GM21529 (cell line): ENCODE measurements at regions not wholly inside any gene's neighbourhood (a gene's known extent, or its start where the extent isn't known, plus 50 kb on each side); places are given as distances from the start of the nearest gene placed in this dataset.
"Not testable (repeated sequence)": the region's sequence is repeated elsewhere in the genome, so short reads cannot be mapped to it uniquely, and the experiment has no call there.

Experiments
- ATAC-seq: cut with Tn5 transposase; IDR thresholded peaks from one replicate; pipeline ENCODE4 v1.9.1; 2021; ENCODE audit not compliant: unreplicated experiment

DNA sequence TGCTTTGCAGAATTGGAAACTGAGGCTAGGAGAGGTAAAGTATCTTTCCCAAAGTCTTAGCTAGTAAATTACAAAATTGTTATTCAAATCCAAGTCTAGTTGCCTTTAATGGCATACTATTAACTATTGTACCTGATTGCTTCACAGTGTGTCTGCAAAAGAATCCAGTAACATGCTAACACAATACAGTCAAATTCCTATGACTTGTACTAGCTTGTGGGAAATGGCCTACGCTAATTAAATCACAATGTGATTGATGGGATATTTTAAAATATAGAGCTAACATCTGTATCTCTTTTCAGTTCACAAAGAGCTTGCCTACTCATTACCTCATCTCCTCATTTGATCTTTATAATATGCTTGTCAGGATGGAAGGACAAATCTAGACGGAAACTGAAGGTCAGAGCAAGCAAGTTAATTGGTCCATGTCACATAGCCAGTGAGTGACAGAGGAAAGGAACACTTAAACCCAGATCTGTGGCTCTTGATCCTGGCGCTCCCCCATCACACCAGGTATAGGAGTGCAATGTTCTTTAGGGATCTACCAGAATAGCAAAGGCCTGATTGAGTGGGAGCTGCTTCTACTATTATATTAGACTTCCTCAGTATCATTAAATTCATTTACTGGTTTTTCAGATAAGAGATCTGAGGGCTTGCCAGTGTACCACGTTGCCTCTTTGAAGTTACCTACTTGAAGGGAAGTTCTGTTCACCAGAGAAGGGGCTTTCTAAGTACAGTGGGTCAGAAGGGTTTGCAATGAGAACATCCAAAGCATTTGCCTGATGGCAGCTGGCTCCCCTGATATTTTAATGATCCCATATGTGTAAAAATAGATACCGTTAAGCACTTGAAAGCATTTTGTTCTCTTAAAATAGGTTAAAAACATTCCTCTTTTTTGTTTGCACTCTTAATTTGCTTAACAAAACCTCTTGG is 213.6 kb upstream of the SESN3 start:
- no peak for ATAC-seq

DNA sequence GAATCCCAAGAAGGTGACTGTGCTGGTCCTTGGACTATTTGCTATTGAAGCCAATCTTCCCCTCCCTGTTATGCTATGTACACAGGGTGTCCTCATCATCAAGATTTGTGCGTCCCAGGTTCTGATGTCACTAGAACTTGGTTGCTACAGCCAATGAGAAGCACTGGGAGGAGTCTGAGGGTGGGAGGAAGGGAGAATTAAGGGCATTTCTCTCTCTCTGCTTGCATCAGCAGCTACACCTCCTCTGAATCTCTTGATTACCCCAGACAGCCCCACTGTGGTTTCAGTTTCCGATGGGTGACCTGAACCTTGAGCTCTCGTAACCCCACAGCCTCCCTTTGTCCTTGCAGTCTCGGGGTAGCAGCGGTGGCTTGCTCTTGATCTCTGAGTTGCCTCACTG is 212.4 kb upstream of the SESN3 start:
- ATAC-seq: peak; percentile 92

GRCh38 chr11:95442531-95443050 is 211.6 kb upstream of the SESN3 start:
- no peak for ATAC-seq

DNA sequence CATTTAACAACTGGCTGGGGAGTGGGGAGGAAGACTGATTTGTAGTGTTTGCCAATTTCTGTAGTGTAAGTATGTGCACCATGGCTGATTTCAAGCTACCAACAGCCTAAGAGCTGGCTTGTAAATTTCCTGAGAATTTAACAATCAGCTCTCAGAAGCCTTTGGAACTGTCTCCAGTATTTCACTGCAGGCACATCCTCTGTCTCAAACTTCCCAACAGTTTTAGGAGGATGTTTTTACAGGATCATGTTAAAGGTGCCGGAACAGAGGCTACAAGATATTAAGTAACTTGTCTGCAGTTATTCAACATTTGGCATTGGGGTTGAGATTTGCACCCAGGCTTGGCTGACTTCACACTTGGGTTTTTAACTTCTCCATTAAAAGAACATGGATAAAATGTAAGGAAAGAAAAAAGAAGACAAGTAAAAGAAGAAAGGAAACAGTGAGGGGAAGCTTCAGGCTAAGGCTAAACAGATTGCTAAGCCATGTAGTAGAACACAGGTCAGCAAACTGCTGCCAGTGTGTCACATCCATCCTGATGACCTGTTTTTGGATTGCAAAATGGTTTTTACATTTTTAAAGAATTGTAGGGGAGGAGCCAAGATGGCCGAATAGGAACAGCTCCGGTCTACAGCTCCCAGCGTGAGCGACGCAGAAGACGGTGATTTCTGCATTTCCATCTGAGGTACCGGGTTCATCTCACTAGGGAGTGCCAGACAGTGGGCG is 204.8 kb upstream of the SESN3 start:
- no peak for ATAC-seq

- ATAC-seq: no peak
Observed at GRCh38 chr11:95435192-95435591, 204.2 kb upstream of the SESN3 start.

DNA sequence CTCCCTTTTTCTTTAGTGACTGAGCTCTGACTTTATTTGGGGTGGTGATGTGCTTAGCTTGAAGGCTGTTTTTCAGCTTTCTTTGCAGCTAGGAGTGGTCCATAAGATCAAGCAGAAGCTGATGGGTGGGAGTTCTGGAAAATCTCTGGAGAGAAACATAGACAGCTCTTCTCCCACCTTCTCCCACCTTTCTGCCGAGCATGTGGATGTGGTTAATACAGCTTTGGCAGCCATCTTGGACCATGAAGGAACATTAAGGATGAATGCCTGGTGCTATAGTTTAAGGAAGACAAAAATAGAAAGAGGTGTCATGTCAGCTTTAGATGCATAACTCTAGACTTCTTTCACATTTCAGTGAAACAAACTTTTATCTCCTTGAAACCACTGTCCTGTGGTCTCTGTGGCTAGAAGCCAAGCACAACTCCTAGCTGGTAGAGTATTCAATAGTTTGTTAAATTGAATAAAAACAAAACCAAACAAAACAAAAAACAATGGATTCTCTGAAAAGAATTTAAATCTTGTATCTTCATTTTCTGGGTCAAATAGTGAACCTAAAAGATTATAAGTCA is 203.6 kb upstream of the SESN3 start:
- no peak for ATAC-seq

- ATAC-seq: no peak
Observed at GRCh38 chr11:95434009-95434408, 203.0 kb upstream of the SESN3 start.

GRCh38 chr11:95432714-95433503 is 201.9 kb upstream of the SESN3 start:
- no peak for ATAC-seq

DNA sequence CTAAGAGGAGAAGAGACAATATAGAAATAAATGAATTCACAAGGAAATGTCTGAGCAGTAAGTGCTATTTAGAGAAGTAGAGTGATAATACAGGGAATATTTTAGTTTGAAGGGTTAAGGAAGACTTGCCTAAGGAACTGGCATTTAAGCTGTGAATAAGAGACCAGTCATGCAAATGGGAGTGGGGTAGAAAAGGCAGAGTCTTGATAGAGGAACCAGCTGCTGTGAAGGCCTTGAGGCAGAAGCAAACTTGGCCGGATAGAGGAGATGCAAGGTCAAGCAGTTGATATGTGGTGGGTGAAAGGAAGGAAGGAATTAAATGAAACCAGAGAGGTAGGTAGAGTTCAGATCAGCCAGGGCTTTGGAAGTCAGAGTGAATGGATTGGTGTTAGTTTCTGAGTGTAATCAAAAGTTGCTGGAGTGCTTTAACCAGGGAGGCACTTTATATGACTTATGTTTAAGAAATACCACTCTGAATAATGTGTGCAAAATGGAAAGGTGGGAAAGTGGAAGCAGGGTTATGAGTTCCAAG is 198.4 kb upstream of the SESN3 start:
- ATAC-seq: no peak

- ATAC-seq: no peak
Observed at GRCh38 chr11:95426823-95427462, 195.9 kb upstream of the SESN3 start.

DNA sequence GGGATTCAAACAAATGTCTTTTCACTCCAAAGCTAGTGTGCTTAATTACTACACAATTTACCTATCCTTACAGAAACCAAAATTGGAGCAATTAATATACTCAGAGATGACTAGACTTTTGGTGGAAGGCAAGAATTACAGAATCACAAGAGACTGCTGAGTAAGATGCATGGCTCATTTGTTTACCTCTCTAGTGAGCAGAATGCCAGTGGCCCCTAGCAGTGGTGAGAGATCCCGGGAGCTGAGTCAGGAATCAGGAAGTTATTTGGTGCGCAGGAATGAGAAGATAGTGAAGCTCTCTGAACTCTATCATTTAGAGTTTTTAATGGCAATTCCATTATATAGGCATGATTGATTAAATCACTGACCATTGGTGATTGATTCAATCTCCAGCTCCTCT is 188.9 kb upstream of the SESN3 start:
- no peak for ATAC-seq

DNA sequence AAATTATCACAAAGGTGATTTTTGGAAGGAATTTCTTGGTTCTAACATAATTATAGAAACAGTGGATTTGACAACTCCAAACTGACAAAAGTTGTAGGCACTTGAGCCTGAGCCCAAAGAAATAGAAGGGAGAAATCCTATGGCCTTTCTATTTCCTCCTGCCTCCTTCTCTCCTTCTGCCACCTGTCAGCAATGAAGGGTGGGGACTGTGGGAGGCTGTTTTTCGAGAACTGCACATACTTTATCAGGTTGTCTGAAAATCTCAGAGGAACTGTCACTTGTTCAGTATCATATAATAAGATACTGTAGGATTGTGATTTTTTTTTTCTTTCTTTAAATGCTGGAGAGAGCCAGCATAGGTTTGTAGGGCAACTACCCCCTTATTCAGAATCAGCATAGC is 187.9 kb upstream of the SESN3 start:
- no peak for ATAC-seq

DNA sequence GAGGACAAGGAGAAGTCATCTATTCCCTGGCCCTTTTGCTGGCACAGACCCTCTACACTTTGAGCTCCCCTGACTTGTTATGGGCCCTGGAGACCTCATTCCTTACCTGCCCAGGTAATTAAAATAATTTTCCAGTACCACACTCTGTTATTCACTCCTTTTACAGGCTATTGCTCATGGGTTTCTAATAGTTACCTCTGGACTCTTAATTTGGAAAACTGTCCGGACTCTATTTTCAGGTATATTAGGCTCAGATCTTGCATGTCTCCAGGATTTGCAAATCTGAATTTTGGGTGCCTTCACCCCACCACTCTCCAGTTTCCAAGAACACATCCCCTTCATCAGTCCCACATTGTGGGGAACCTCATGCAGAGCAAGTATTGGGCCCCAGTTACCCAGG is 186.8 kb upstream of the SESN3 start:
- no peak for ATAC-seq

- no peak for ATAC-seq
Observed at GRCh38 chr11:95415837-95416304, 184.9 kb upstream of the SESN3 start.

- no peak for ATAC-seq
Observed at GRCh38 chr11:95414217-95414616, 183.2 kb upstream of the SESN3 start.

DNA sequence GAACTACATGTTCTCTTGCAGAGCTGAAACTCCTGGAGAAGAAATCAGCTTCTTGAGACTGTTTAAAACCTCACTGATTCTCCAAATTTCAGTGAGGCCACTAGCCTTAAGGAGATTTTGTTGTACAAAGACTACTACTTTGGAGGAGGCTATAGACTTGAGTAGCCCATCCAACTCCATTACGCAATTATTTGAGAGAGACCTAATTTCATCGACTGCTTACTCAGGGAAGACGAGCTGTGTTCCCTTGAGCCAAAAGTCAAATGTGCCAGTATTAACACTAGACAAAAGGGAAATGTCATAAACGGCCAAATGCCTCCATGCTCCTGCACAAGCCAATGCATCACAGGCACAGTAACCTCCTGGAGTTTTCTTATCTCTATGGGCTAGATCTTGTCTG is 182.8 kb upstream of the SESN3 start:
- ATAC-seq: no peak

DNA sequence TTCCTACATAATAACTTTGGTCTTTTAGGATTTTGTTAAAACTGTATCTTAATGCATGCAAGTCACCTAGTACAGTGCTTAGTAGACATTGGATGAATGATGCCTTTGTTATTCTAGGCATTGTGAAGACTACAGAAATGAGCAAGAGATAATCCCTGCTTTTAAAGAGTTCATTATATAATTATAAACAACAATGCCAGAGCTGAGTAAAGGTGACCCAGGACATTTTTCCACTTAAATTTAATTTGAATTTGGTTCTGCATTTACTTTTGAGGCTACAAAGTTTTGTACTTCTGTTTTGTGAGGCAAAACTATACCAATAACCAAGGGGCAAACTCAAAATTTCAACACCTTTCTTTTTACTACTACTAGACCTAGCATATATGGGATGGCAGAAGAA is 182.0 kb upstream of the SESN3 start:
- no peak for ATAC-seq

DNA sequence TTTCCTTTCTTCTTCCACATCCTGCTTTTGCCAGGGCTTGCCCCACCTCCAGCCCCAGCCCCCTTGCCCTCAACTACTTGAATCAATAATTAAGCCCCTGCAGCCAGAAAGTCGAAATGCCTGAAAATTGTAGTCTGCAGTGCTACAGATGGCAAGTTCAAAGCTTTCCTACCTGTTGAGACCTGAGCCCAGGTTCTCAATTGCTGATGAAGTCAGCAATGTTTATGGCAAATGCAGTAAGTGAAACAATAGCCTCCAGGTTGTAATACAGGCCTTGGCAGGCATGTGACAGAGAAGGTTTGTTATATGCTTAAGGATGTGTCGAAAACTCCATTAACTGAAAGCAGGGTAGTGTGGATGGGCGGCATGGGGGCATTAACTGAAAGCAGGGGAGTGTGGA is 181.1 kb upstream of the SESN3 start:
- no peak for ATAC-seq

- not testable (repeated sequence) for ATAC-seq
Observed at GRCh38 chr11:95410707-95411106, 179.7 kb upstream of the SESN3 start.

DNA sequence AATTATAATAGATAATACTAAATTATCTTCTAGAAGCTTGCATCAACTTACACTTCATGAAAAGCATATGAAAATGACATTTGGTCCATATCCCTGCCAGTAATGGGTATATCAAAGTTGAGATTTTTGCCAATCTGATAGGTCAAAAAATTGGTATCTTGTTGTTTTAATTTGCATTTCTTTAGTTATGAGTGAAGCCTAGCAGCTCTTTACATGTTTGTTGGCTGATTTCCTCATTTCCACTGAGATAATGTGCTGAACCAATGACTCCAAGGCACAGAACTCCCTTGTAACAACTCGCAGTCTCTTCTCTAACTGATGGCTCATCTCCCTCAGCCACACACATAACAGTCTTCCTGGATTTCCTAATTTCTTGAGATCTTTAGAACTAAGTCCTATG is 175.3 kb upstream of the SESN3 start:
- no peak for ATAC-seq
